ENCODE measurements at regions not wholly inside any gene's neighbourhood (a gene's known extent, or its start where the extent isn't known, plus 50 kb on each side); places are given as distances from the start of the nearest gene placed in this dataset.

DNA sequence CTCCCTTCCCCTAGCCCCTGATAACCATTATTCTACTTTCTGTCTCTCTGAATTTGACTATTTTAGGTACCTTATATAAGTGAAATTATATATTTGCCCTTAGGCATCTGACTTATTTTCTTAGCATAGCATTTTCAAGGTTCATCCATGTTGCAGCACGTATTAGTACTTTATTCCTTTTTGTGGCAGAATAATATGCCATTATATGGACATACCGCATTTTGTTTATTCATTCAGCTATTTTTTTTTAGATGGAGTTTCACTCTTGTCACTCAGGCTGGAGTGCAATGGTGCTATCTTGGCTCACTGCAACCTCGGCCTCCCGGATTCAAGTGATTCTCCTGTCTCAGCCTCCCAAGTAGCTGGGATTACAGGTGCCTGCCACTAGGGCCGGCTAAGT is 326.2 kb upstream of the PLXNA2 start:
- Histone ChIP-seq H3K4me1 (ENCODE audit: insufficient read depth) (no peaks in the 10 kb centered on the region), H4K20me1 (ENCODE audit: insufficient read depth) (no peaks in the 10 kb centered on the region), H3F3A (ENCODE audit: insufficient read depth) (no peaks in the 10 kb centered on the region), H3K4me2 (ENCODE audit: unreplicated experiment) (no peak overlapping the region), H3K79me2 (ENCODE audit: insufficient read depth) (no peaks in the 10 kb centered on the region), H3K9ac (no peak overlapping the region), H2AFZ (no peak overlapping the region), H3K9me3 (ENCODE audit: low read depth) (no peaks in the 10 kb centered on the region), H3K36me3 (ENCODE audit: low read depth) (no peaks in the 10 kb centered on the region), H3K4me3 (no peak overlapping the region), H3K9me2 (ENCODE audit: insufficient read depth) (no peaks in the 10 kb centered on the region), H3K27ac (no peak overlapping the region), H3K27me3 (replicated peaks; ENCODE audit: insufficient read depth) (0 out of 2 replicates have a peak, but pooled peaks cover 4% of the 10 kb centered on the region)
- no peak for TF ChIP-seq EZH2phosphoT487 (IDR thresholded peaks at IDR 0.05; ENCODE audit: insufficient read depth, low read depth)
- no peak for TF ChIP-seq EZH2 (IDR thresholded peaks at IDR 0.05; ENCODE audit: insufficient read depth, poor library complexity, severe bottlenecking)
- no peak for DNase-seq
- WGBS, 2 experiments (ENCODE audit: low coverage in 1 of 2, low lambda C conversion rate in 2 of 2, missing lambda C conversion rate in 2 of 2): 45 to 47% methylated on average over 5 of the region's 5 CpGs
- in situ Hi-C loops (cut with MboI): no loop called here

DNA sequence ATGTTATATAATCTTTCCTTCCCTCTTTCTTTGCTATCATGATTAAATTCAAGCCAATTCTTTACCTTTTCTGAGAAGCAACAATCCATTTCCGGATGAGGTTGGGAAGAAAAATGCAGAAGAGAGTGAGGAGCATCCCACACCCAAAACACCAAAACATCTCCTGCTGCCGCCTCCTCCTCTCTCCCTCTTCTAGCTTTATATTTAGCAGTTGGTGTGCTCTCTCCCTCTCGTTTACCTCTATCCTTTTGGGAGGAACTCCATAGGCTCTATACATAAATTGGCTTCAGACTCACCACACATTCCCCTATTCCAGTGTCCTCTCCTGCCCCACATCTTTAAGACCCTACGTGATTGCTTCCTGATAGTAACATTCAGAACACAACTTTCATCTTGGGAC is 332.2 kb upstream of the PLXNA2 start:
- no peaks in the 10 kb centered on the region for H3K4me1 ChIP-seq (ENCODE audit: insufficient read depth)
- no peak overlapping the region for H3K27ac ChIP-seq
- no peaks in the 10 kb centered on the region for H3K9me2 ChIP-seq (ENCODE audit: insufficient read depth)
- no peaks in the 10 kb centered on the region for H3K36me3 ChIP-seq (ENCODE audit: low read depth)
- H3K79me2 ChIP-seq (ENCODE audit: insufficient read depth): no peaks in the 10 kb centered on the region
- no peaks in the 10 kb centered on the region for H3K9me3 ChIP-seq (ENCODE audit: low read depth)
- 0 out of 2 replicates have a peak, but pooled peaks cover 4% of the 10 kb centered on the region for H3K27me3 ChIP-seq (replicated peaks; ENCODE audit: insufficient read depth)
- no peaks in the 10 kb centered on the region for H3F3A ChIP-seq (ENCODE audit: insufficient read depth)
- H3K9ac ChIP-seq: no peak overlapping the region
- in situ Hi-C loops (cut with MboI): no loop called here
- H4K20me1 ChIP-seq (ENCODE audit: insufficient read depth): no peaks in the 10 kb centered on the region
- H2AFZ ChIP-seq: no peak overlapping the region
- 27 to 34% methylated on average over 4 of the region's 4 CpGs for WGBS, 2 experiments (ENCODE audit: low coverage in 1 of 2, low lambda C conversion rate in 2 of 2, missing lambda C conversion rate in 2 of 2)
- no peak overlapping the region for H3K4me2 ChIP-seq (ENCODE audit: unreplicated experiment)
- TF ChIP-seq EZH2phosphoT487 (IDR thresholded peaks at IDR 0.05; ENCODE audit: insufficient read depth, low read depth) (no peak), EZH2 (IDR thresholded peaks at IDR 0.05; ENCODE audit: insufficient read depth, poor library complexity, severe bottlenecking) (no peak)
- no peak for DNase-seq
- H3K4me3 ChIP-seq: no peak overlapping the region

DNA sequence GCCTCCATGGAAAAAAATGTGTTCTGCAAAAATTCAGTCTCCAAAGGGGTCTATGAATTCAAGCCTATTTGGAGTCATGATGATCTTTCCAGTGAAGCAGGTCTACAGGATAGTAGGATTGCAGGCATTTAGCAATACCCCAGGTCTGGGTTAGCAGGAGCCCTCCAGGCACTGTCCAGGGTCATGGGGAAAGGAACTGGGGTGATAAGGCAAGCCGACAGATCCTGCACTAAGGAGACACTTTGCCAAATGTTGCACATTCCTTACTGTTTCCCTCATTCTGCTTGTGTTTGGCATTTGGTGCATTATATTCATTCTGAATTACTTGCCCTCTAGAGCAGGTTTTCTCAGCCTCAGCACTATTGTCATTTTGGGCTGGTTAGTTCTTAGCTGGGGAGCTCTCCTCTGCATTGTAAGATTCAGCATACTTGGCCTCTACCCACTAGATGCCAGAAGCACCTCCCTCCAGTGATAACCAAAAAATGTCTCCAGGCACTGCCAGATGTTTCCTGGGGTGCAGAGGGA is 333.3 kb upstream of the PLXNA2 start:
- Histone ChIP-seq H3K4me1 (ENCODE audit: insufficient read depth) (no peaks in the 10 kb centered on the region), H4K20me1 (ENCODE audit: insufficient read depth) (no peaks in the 10 kb centered on the region), H3K4me3 (no peak overlapping the region), H3K27ac (no peak overlapping the region), H2AFZ (no peak overlapping the region), H3K9me2 (ENCODE audit: insufficient read depth) (no peaks in the 10 kb centered on the region), H3K79me2 (ENCODE audit: insufficient read depth) (no peaks in the 10 kb centered on the region), H3K9ac (no peak overlapping the region), H3K9me3 (ENCODE audit: low read depth) (no peaks in the 10 kb centered on the region), H3F3A (ENCODE audit: insufficient read depth) (no peaks in the 10 kb centered on the region), H3K27me3 (replicated peaks; ENCODE audit: insufficient read depth) (0 out of 2 replicates have a peak, but pooled peaks cover 4% of the 10 kb centered on the region), H3K36me3 (ENCODE audit: low read depth) (no peaks in the 10 kb centered on the region), H3K4me2 (ENCODE audit: unreplicated experiment) (no peak overlapping the region)
- 0 to 7% methylated on average over 1 of the region's 1 CpG for WGBS, 2 experiments (ENCODE audit: low coverage in 1 of 2, low lambda C conversion rate in 2 of 2, missing lambda C conversion rate in 2 of 2)
- TF ChIP-seq EZH2phosphoT487 (IDR thresholded peaks at IDR 0.05; ENCODE audit: insufficient read depth, low read depth) (no peak), EZH2 (IDR thresholded peaks at IDR 0.05; ENCODE audit: insufficient read depth, poor library complexity, severe bottlenecking) (no peak)
- in situ Hi-C loops (cut with MboI): no loop called here
- no peak for DNase-seq

DNA sequence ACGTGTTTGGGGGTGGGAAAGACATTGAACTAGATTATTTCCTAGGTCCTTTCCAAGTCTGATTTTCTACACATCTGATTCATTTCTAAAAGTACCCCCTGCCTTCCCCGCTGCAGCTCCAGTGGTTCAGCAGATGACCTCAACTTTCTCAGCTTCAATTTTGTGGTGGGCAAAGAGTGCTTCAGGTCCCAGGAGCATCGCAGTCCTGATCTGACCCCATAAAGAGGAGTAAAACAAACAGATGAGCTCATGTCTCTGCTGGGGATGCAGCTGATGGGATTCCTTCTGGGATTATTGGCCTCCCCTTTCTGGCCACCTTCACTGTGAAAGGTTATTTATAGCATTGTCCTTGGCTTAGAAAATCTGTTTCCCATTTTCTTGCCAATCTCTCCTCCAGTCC is 337.0 kb upstream of the PLXNA2 start:
- no peak for DNase-seq
- Histone ChIP-seq H3K4me3 (no peak overlapping the region), H3K36me3 (ENCODE audit: low read depth) (no peaks in the 10 kb centered on the region), H2AFZ (no peak overlapping the region), H4K20me1 (ENCODE audit: insufficient read depth) (no peaks in the 10 kb centered on the region), H3K79me2 (ENCODE audit: insufficient read depth) (no peaks in the 10 kb centered on the region), H3K27ac (no peak overlapping the region), H3K4me1 (ENCODE audit: insufficient read depth) (no peaks in the 10 kb centered on the region), H3K9ac (no peak overlapping the region), H3K9me2 (ENCODE audit: insufficient read depth) (no peaks in the 10 kb centered on the region), H3K9me3 (ENCODE audit: low read depth) (no peaks in the 10 kb centered on the region), H3K4me2 (ENCODE audit: unreplicated experiment) (no peak overlapping the region), H3F3A (ENCODE audit: insufficient read depth) (no peaks in the 10 kb centered on the region), H3K27me3 (replicated peaks; ENCODE audit: insufficient read depth) (no peaks in the 10 kb centered on the region)
- in situ Hi-C loops (cut with MboI): no loop called here
- 24 to 37% methylated on average over 3 of the region's 3 CpGs for WGBS, 2 experiments (ENCODE audit: low coverage in 1 of 2, low lambda C conversion rate in 2 of 2, missing lambda C conversion rate in 2 of 2)
- TF ChIP-seq EZH2phosphoT487 (IDR thresholded peaks at IDR 0.05; ENCODE audit: insufficient read depth, low read depth) (no peak), EZH2 (IDR thresholded peaks at IDR 0.05; ENCODE audit: insufficient read depth, poor library complexity, severe bottlenecking) (no peak)

DNA sequence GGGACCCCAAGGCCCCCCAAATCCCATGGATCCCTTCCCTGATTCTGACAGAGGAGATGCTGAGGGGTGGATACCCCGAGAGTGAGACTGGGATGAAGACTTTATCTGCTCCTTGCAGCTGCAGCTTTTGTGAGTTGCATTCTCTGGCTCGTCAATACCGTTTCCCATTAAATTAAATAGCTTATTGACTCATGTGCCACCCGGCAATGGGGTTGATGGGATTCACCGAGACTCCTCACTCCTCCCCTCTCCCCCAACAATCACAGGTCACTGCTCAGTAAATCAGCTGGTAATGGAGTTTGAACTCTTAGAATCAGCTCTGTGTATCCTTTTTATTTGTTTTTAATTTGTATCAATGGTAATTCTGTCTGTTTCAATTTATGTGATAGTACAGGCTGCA is 337.5 kb upstream of the PLXNA2 start:
- Histone ChIP-seq H3K36me3 (ENCODE audit: low read depth) (no peaks in the 10 kb centered on the region), H3K4me2 (ENCODE audit: unreplicated experiment) (no peak overlapping the region), H3F3A (ENCODE audit: insufficient read depth) (no peaks in the 10 kb centered on the region), H3K4me3 (no peak overlapping the region), H2AFZ (no peak overlapping the region), H3K9me2 (ENCODE audit: insufficient read depth) (no peaks in the 10 kb centered on the region), H3K27me3 (replicated peaks; ENCODE audit: insufficient read depth) (no peaks in the 10 kb centered on the region), H3K4me1 (ENCODE audit: insufficient read depth) (no peaks in the 10 kb centered on the region), H3K79me2 (ENCODE audit: insufficient read depth) (no peaks in the 10 kb centered on the region), H3K27ac (no peak overlapping the region), H4K20me1 (ENCODE audit: insufficient read depth) (no peaks in the 10 kb centered on the region), H3K9me3 (ENCODE audit: low read depth) (no peaks in the 10 kb centered on the region), H3K9ac (no peak overlapping the region)
- no peak for DNase-seq
- in situ Hi-C loops (cut with MboI): no loop called here
- TF ChIP-seq EZH2phosphoT487 (IDR thresholded peaks at IDR 0.05; ENCODE audit: insufficient read depth, low read depth) (no peak), EZH2 (IDR thresholded peaks at IDR 0.05; ENCODE audit: insufficient read depth, poor library complexity, severe bottlenecking) (no peak)
- 24 to 25% methylated on average over 5 of the region's 5 CpGs for WGBS, 2 experiments (ENCODE audit: low coverage in 1 of 2, low lambda C conversion rate in 2 of 2, missing lambda C conversion rate in 2 of 2)
